HuH-7.5 (cell line): ENCODE measurements at regions not wholly inside any gene's neighbourhood (a gene's known extent, or its start where the extent isn't known, plus 50 kb on each side); places are given as distances from the start of the nearest gene placed in this dataset.
A peak's percentile ranks its signal among the peaks of the same experiment; 100 is the strongest.

Source experiments
- DNase-seq: peaks from one replicate; pipeline ENCODE4 v3.0.0; 2011; ENCODE audit warnings: low spot score

DNA sequence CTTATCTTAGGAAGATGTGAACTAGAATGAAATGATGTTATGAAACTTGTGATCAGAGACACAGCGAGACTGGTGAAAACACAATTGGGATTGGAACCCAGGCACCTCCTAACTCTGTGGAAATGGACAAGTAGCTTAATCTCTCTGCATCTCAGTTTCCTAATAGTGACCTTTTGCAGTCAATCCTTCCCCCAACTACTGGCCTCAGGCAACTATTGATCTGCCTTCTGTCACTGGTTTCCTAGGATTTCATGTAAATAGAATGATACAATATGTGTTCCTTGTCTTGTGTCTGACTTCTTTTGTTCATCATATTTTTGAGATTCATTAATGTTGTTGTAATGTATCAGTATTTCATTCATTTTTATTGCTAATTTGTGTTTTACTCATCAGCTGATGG lies 341.7 kb downstream of the REEP3 start:
- DNase-seq = no peak

DNA sequence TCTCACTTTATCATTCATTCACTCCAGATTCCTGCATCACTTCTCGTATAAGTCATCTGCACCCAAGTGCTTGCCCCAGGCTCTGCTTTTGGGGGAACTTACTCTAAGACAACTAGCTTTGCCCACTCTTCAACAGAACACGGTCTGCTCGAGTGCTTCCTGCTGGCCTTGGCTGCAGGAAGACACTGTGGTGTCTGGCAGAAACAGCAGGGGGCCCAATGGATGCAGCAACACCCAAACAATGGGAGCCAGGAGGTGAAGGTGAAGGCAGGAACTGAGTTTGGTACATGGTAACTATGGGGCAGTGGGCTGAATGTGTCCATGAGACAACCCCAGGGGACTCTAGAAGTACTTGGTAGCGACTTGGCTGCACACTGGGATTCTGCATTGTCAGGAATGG lies 344.0 kb downstream of the REEP3 start:
- DNase-seq = no peak

DNA sequence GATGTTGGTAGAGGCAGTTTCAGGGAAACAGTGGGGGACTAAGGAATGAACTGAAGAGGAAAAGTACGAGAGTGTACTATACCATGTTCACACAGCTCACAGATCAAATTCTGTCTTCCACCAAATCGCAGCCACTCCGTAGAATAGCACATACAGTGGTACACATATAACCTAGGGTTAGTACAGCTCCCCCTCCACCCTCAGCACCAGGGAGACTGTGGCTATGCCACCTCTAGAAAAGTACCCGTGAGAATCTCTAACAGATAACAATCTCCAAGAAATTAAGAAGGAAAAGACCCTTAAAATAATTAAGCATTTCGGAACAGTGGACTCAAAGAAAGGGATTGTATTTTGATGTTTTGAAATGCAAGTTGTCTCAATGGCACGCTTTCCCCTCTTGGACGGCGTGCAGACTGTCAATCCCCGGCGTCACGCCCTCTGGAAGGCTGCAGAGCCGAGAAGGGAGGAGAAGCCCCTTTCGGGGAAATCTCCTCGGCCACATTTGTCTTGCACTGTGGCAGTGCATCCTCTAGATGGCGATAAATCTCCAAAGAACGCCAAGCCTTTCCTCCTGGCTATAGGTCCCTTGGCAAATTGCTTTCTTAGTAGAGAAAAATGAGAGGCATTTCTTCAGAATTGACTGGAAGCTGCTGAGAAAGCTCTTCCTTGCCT lies 345.0 kb downstream of the REEP3 start:
- peak; percentile 26 for DNase-seq

DNA sequence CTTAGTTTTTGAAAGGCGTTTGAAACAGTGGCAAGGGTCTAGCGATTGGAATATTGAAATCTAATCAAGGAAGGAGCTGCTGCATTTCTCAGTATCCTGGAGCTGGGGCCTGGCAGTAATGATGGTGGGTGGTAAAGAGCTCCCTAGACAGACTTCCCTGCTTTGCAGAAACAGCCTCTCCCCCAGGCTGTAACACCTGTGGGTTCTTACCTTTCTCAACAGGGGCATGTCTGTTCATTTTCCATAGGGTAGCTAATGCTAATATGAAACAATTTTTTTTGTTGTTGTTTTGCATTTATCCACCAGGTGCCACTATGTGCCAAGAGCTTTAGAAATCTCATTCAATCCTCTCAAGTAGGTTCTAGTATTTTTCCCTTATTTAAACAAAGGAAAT lies 345.5 kb downstream of the REEP3 start:
- no peak for DNase-seq

DNA sequence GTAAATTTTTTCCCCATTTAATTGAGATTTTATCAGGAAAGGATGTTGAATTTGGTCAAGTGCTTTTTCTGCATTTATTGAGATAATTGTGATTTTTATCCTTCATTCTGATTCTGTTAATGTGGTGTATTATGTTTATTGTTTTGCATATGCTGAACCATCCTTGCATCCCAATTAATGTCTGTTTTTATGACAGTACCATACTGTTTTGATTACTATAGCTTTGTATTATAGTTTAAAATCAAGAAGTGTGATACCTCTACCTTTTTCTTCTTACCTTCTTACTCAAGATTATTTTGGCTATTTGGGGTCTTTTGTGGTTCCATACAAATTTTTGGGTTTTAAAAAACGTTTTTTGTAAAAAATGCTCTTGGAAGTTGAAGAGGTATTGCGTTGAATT lies 357.2 kb downstream of the REEP3 start:
- no peak for DNase-seq

DNA sequence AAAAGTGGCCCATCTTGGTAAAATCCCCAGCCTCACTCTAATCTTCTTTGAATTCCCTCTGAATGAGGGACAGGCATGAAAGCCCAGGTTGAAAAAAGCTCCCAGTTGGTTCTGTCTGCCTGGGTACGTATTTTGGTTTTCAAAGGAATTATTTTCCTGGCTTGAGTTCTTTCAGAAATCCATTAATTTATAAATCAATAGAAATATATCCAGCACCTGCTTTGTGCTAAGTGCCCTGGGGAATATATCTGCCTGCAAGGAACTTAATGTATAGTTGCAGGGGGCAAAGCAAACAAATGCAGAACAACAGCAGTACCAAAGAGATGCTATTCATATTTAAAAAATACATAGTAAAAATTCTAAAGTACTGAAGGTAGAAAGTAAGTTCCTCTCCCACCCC lies 362.7 kb downstream of the REEP3 start:
- no peak for DNase-seq

DNA sequence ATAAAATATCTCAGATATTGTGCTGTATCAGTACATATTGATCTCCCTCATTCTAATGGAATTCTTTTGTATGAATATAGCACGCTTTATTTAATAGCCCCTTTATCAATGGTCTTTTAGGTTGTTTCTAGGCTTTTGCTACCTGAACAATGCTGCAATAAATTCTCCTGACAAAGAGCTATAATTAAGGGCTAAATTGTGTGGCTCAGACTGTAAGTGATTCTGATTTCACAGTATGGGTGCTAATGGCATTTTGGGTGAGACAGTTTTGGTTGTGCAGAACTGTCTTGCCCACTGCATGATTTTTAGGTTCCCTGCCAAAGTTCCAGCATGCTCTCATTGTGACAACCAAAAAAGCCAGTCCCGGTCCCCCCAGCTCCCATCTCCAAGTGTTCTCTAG lies 363.2 kb downstream of the REEP3 start:
- DNase-seq = no peak

DNA sequence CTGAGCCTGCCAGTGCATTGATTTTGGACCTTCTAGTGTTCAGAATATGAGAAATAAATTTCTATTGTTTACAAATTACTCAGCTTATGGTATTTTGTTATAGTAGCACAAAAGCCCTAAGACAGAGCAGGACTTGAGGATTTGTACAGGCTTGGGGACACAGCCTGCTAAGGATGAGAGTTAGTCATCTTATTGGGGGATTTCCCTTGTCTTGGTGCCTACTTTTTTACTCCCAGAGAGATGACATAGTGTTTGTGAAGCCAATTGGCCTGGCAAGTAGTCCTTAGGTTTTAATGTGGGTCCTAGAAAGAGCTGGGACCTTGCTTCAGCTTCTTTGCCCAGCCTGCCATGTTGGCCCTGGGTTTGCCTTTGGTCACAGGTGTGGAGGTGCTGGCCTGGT lies 364.0 kb downstream of the REEP3 start:
- DNase-seq = no peak

DNA sequence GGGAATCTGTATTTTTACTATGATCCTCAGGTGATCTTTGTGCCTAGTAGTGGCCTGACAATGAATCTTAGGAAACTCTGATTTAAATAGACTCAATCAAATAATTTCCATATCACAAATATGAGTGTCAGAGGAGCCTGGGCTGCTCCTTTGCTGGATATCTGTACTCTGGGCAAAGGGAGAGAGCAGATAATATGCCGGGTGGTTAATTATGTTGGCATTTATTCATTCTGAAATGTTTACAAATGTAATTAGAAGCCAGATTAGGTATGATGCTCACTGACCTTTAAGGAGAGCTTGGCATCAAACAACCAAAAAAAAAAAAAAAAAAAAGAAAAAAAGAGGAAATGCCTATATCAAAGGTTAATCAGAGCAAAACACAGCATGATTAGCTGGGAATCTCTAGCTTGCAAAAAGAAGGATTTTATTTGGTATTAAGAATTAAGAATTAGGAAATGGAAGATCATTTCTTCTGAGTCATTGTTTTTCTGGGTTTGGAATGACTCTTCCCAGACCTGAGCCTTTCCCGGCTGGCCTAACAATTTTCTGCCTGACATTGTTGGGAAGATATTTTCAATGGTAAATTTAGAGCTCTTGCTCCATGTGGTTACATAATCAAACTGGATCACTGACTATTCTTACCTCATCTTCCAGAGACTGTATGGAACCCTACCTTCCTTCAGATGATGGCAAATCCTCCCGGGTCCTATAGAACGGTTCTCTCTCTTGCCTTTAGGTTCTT lies 365.3 kb downstream of the REEP3 start:
- no peak for DNase-seq

DNA sequence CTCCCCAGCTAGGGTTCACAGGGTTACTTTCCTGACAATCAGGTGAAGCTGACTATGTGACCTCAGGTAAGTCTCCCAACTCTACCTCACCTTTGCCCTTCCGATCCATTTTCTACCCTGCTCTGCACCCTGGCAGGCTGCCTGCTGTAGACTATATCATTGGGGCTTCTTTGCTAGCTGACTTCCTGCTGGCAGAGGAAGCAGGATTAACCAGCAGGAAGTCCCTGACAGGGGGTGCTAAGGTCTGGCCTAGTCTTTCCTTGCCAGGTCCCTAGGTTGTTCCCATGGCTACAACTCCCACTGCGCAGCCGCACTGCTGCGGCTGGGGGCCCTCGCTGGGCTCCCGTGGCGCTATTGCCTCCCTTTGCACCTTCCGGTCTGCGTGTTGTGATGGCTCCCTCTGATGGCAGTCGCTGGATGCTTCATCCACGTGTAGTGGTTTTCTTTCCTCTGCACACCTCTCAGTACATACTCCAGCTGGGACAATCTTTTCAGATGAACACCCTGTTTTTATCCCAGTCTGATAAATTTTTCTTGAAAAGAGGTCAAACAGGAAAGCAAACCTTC lies 365.9 kb downstream of the REEP3 start:
- no peak for DNase-seq

DNA sequence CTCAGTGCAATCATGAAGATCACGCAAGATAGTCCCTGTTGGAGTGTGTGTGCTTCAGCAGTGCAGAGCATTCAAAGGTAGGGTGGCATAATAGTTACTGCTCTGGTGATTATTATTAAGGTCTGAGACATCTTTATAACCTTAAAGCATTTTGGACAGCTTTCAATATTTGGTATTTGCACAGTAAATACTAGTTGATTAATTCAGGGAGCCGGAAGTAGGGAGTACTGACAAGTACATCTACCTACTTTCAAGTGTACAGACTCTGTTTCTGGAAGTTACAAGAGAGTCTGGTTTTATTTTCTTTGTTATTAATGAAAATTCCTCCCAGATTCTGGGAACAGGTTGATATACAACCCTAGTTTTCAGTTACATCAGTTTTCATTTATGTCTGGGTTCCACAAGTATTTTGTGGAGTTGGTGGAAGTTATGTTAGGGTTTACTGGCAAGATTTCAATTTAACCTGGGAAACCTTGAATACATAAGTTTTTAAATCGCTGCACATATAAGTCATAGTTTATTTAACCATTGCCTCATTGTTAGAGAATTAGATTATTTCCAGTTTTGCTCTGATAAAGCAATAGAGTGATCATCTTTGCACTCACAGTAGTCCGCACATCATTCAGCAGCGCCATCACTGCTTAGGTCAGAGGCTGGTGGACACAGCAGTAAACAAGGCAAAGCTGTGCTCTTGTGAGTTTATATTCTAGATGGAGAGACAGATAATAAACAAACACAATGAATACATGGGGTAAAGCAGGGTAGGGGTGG lies 366.6 kb downstream of the REEP3 start:
- no peak for DNase-seq

DNA sequence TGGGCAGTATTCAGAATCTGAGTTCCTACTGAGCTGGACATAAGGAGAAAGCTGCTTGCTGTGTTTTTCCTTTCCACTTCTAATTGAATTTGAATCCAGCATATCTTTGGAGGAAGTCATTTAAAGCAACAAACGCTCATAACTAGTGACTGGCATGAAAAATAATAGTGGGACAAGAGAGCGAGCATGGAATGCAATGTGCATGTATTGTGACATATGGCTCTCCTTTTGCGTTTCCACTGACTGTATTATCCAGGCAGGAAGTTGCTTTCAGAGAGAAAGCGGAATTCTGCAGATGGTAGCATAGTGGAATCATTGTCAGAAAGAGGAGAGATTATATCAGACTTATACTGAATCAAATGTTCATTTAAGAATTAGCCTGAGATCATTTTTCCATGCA lies 368.6 kb downstream of the REEP3 start:
- DNase-seq = no peak

DNA sequence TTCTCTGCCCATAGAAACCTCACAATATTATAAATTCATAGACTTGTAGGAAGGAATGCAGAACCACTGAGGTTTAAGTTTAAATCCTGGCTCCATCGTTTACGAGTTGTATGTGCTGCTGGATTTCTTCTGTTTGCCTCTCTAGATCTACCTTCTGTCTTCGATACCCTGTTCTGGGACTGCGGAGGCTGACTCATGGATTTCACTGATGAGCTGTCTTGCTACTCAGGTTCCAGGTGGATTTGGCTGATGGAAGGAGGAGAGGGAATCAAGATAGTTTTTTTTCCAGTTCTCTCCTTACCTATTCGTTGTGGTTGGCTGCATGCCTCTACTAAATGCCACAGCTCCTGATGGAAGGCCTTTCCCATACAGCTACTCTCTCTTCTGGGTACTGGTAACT lies 375.8 kb downstream of the REEP3 start:
- no peak for DNase-seq

DNA sequence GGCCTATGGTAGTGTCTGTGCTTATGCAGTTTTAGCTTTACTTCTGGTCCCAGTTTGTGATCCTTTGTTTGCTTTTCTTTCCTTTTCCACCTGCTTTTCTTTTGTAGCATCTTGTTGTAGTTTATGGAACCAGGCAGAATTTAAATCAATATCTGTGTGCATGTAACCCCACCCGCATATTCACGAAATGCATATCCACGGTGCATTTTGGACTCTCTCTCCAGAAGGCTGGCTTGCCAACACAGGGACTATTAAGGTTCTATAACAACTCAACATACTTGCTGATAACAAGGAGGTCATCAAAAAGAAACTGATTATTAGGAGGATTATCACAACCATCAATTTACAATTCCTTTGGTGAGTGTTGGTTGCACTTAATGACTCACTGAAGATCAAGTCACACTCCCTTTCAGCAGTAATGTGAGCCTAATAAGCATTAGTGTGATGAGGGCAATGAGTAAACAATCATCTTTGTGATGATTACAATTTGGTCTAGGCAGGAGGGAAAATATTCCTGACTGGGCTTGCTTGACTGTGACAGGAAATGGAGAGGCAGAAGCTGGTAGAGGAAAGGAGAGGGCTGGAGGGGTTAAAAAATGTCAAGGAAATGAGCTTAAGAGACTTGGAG lies 378.6 kb downstream of the REEP3 start:
- DNase-seq = no peak

DNA sequence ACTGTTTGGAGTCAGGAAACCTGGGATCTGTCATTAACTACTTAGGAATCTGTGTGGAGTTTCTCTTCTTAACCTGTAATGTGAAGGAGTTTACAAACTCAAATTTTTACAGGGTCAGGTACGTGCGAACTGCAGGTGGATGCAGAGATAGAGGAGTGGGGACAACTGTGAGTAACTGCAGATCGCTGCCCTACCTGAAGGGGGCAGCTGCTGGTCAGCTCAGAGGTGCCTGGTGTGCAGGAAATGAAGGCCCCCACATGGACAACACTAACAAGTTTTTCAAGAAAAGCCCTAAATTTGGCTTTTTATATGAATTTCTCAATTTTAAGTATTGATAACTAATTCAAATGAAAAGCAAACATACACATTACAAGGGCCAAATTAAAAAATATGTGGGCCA lies 380.0 kb downstream of the REEP3 start:
- DNase-seq = no peak

DNA sequence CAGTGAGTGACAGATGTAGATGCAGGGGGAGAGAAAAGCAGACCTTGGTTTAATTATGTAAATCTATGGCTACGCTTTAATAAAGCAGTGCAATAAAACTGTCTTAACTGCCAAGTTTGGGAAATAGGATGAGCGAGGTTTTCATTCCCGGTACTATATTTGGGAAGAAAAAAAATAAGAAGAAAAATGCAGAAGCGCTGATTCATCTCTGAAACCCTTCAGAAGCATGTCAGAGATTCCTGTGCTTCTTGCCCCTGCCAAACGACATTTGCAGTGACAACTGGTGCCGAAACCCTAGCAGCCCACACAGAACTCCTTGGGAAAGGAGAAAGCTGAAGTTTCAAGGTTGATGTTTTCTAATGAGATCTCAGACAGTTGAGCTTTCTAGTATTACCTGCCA lies 380.7 kb downstream of the REEP3 start:
- DNase-seq = no peak

DNA sequence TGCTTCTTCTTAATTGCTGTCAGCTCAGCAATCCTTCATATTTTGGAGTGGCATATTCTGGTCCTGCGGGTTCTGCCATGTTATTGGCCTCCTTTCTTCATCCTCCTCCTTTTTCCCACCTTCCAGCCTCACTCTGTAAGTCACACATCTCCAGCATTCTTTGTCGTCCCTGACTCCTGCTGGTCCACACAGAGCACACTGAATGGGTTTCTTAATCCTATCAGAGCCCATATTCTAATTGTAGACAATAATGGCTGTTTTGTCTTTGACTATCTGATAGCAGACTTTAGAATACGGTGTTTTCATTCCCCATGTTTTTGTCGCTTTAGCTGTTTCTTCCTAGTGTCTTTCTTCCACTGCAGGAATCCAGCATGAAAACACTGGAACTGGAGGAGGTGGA lies 389.6 kb downstream of the REEP3 start:
- no peak for DNase-seq

DNA sequence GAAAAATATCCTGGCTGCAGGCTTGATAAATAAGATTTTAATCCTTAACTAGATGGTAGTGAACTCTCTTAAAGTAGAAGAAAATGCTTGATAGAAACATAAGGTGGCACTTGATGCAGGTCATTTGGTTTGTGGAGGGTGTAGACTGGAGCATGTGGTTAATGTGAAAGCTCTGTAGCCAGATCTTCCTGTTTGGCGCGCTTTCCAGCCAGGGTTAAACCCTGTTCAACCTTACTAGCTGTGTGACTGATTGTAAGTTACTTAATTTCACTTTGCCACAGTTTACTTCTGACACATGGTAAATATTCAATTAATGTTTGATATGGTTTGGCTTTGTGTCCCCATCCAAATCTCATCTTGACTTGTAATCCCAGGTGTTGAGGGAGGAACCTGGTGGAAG lies 394.0 kb downstream of the REEP3 start:
- no peak for DNase-seq

DNA sequence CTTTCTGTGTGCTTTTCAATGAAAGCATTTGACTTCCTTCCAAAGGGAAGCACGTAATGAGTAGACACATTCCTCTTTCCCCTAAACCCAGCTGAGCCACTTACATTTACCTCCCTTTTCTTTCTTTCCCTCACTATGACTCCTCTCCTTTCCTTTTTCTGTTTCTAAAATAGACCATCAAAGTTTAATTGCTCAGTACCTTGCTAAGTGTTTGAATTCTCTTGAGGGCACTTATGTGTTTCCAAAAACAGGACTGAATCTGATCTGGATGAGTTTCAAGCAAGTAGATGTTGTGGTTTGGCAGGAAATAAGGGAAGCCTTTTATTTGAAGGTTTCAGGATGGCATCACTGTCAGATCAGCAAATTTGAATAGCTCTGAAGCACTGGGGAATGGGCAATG lies 396.2 kb downstream of the REEP3 start:
- DNase-seq = no peak

DNA sequence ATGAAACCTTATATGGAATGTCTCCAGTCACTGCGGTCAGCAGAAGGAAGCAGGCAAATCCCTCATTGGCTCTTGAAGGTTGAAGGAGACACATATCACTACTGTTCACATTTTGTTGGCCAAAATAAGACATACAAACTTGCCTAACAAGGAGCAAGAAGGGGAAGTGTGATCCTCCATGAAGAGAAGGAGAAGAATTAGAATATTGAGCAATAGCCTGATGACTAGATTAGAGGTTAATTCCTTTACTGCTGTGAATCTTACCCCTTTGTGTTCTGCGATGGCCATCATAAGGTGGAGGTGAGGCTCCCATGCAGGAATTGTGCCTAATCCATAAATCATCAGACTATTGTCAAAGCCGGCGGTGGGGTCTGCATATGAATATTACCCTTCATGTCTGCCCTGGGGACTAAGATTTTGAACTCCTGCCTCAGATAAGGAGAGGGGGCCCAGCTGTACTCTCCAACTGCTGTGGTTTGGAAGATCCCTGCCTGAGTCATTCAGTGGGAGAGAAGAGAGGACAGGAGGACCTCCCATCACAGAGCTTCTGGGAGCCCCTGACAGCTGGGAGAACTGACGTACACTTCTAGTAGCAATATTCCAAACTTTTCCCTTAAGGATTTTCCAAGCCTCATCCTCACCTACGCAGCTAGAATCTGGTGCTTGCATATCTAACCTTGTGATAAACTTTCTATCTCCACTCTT lies 398.5 kb downstream of the REEP3 start:
- no peak for DNase-seq

DNA sequence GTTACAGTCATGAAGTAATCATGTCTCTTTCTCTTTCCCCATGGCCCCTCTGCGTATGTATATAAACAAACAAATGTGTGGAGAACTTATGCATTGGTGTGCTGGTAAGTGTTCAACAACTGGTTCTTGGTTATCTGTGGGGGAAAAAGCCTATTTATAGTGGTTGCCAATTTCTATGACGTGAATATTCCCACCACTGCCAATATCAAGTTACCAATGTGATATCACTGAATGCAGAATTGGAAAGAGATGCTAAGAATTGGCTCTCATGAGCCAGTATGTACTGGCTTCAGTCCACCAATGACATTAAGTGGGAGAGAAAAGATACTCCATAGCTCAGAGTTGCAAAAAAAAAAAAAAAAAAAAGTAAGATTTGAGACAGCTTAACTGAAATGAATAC lies 399.7 kb downstream of the REEP3 start:
- DNase-seq = no peak

DNA sequence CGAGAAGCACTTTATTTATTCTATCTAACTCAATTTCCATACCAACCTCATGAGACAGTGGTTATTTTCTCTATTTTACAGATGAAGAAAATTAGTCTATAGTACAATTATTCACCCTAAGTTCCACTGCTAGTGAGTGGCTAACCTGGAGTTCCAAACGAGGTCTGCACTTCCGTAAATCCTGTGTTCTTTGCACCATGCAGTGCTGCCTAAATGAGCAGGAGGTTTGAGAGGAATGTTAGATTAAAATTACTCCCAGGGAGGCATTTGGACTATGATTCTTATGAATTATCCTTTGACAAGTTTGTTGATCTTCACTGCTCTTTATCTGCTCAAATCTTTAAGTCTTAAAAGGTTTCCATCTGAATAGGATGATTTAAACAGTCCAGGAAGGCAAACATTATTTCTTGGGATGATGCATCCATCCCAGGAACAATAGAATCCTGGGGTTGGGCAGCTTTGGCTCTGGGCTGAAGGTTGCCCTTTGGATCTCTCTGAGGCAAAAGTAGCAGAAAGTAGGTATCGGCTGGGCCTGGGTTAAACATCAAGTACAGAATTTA lies 400.8 kb downstream of the REEP3 start:
- DNase-seq = no peak
